Fibroblast of the conjunctiva (primary cell): ENCODE measurements at regions not wholly inside any gene's neighbourhood (a gene's known extent, or its start where the extent isn't known, plus 50 kb on each side); places are given as distances from the start of the nearest gene placed in this dataset.

Experiments used
- DNase-seq: peaks from one replicate; pipeline ENCODE4 v3.0.0-alpha.2; 2010; ENCODE audit warnings: low read depth

- no peak for DNase-seq
Observed at GRCh38 chrX:39854772-39855747, 242.7 kb downstream of the BCOR start.

GRCh38 chrX:39855748-39856129 is 242.0 kb downstream of the BCOR start:
- no peak for DNase-seq

GRCh38 chrX:39856472-39857121 is 241.2 kb downstream of the BCOR start:
- DNase-seq = no peak

GRCh38 chrX:39857780-39858179 is 240.0 kb downstream of the BCOR start:
- DNase-seq = no peak

- no peak for DNase-seq
Observed at GRCh38 chrX:39859991-39860861, 237.5 kb downstream of the BCOR start.

- DNase-seq = no peak
Observed at GRCh38 chrX:39862963-39863362, 234.8 kb downstream of the BCOR start.

- no peak for DNase-seq
Observed at GRCh38 chrX:39866229-39866628, 231.5 kb downstream of the BCOR start.

GRCh38 chrX:39869846-39870601 is 227.7 kb downstream of the BCOR start:
- DNase-seq = no peak

GRCh38 chrX:39871648-39872047 is 226.1 kb downstream of the BCOR start:
- DNase-seq = no peak

- DNase-seq = no peak
Observed at GRCh38 chrX:39873117-39873516, 224.6 kb downstream of the BCOR start.

GRCh38 chrX:39874202-39874816 is 223.4 kb downstream of the BCOR start:
- no peak for DNase-seq

- DNase-seq = no peak
Observed at GRCh38 chrX:39875834-39876628, 221.7 kb downstream of the BCOR start.

GRCh38 chrX:39877905-39878304 is 219.9 kb downstream of the BCOR start:
- DNase-seq = no peak

- DNase-seq = no peak
Observed at GRCh38 chrX:39883666-39884065, 214.1 kb downstream of the BCOR start.

- no peak for DNase-seq
Observed at GRCh38 chrX:39886282-39886681, 211.5 kb downstream of the BCOR start.

GRCh38 chrX:39888730-39889129 is 209.0 kb downstream of the BCOR start:
- no peak for DNase-seq

- DNase-seq = no peak
Observed at GRCh38 chrX:39889704-39890103, 208.1 kb downstream of the BCOR start.

GRCh38 chrX:39890807-39891206 is 207.0 kb downstream of the BCOR start:
- no peak for DNase-seq

GRCh38 chrX:39891781-39892180 is 206.0 kb downstream of the BCOR start:
- DNase-seq = no peak
